ENCODE measurements at regions not wholly inside any gene's neighbourhood (a gene's known extent, or its start where the extent isn't known, plus 50 kb on each side); places are given as distances from the start of the nearest gene placed in this dataset.

- no peak for TF ChIP-seq CTCF (IDR thresholded peaks at IDR 0.05; ENCODE audit: unreplicated experiment)
- Mint-ChIP-seq H3K36me3 (ENCODE audit: low read depth, unreplicated experiment) (no peaks in the 10 kb centered on the region), H3K9me3 (ENCODE audit: unreplicated experiment) (no peaks in the 10 kb centered on the region), H3K27ac (ENCODE audit: unreplicated experiment) (no peak overlapping the region), H3K4me3 (ENCODE audit: unreplicated experiment) (no peak overlapping the region), H3K4me1 (ENCODE audit: unreplicated experiment) (no peaks in the 10 kb centered on the region), H3K27me3 (ENCODE audit: unreplicated experiment) (no peaks in the 10 kb centered on the region)
- DNase-seq (ENCODE audit: low spot score), result no peak
These were observed 53.9 kb upstream of the TENM3 start for GRCh38 chr4:182189103-182189878.

- H3K27me3 Mint-ChIP-seq (ENCODE audit: unreplicated experiment), result no peaks in the 10 kb centered on the region
- TF ChIP-seq CTCF (IDR thresholded peaks at IDR 0.05; ENCODE audit: unreplicated experiment), result no peak
- H3K4me3 Mint-ChIP-seq (ENCODE audit: unreplicated experiment), result no peak overlapping the region
- H3K9me3 Mint-ChIP-seq (ENCODE audit: unreplicated experiment), result no peaks in the 10 kb centered on the region
- H3K27ac Mint-ChIP-seq (ENCODE audit: unreplicated experiment), result no peak overlapping the region
- H3K4me1 Mint-ChIP-seq (ENCODE audit: unreplicated experiment), result no peaks in the 10 kb centered on the region
- H3K36me3 Mint-ChIP-seq (ENCODE audit: low read depth, unreplicated experiment), result no peaks in the 10 kb centered on the region
- no peak for DNase-seq (ENCODE audit: low spot score)
These were observed 52.9 kb upstream of the TENM3 start for GRCh38 chr4:182190306-182190705.

DNA sequence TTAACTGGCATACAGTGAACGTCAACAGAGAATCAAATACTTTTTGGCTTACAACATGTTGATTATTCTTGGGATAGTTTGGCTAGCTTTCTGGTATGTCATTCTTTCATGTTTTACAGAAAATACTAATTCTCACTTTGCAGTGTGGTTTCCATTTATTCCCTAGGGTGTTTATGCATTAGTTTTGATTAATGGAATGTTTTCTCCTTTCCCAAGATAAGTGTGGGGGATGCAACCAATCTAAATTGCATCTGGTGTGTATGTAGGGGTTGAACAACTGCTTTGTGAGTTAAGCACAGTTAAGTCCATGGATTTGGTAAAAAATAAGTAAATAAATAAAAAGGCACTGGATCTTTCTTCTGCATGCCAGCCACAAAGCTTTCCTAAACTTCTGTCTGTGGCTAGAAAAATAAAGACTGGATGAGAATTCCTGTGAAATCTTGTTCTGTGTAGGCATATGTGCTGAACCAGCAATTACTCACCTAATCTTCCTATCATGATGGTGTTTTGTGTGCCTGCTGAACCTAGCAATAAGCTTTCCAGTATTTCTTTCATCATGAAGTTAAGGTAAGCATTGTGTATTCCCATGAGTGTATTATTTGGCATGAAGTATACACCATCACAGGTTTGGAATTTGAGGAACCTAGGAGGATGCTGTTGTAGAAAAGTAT, 50.6 kb upstream of the TENM3 start:
- Mint-ChIP-seq H3K4me1 (ENCODE audit: unreplicated experiment) (no peaks in the 10 kb centered on the region), H3K9me3 (ENCODE audit: unreplicated experiment) (no peaks in the 10 kb centered on the region), H3K27ac (ENCODE audit: unreplicated experiment) (no peak overlapping the region), H3K36me3 (ENCODE audit: low read depth, unreplicated experiment) (no peaks in the 10 kb centered on the region), H3K27me3 (ENCODE audit: unreplicated experiment) (no peaks in the 10 kb centered on the region), H3K4me3 (ENCODE audit: unreplicated experiment) (no peak overlapping the region)
- no peak for TF ChIP-seq CTCF (IDR thresholded peaks at IDR 0.05; ENCODE audit: unreplicated experiment)
- no peak for DNase-seq (ENCODE audit: low spot score)

DNA sequence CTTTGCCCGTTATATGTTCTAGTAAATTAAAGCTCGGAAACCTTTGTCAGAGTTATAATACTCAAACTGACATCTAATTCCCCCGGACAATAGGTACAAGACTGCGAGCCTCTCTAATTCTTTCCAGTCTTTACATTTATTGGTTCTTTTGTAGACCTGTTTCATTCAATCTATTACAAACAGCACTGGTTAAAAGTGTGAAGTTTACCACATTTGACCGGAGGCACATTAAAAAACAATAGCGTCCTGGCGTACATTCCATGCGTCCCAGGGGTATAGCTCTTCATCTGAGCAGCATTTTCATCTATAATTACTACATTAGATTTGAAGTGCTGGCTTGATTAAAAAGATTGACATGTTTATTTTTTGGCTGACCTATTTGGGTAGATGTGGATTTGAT, 49.9 kb upstream of the TENM3 start:
- Mint-ChIP-seq H3K36me3 (ENCODE audit: low read depth, unreplicated experiment) (no peaks in the 10 kb centered on the region), H3K9me3 (ENCODE audit: unreplicated experiment) (no peaks in the 10 kb centered on the region), H3K27ac (ENCODE audit: unreplicated experiment) (no peak overlapping the region), H3K4me3 (ENCODE audit: unreplicated experiment) (no peak overlapping the region), H3K27me3 (ENCODE audit: unreplicated experiment) (no peaks in the 10 kb centered on the region), H3K4me1 (ENCODE audit: unreplicated experiment) (no peaks in the 10 kb centered on the region)
- DNase-seq (ENCODE audit: low spot score), result no peak
- no peak for TF ChIP-seq CTCF (IDR thresholded peaks at IDR 0.05; ENCODE audit: unreplicated experiment)

Small RNAs in the stretch of these regions (microRNA-seq; reads per million reads assigned to microRNA genes)
- gene MIR1305 (ENCODE audit: unreplicated experiment), result 5.7 reads per million, percentile 51 among the genes with 10 or more reads in this experiment

Measured in endothelial cell (in vitro differentiated cells).